DND-41 (cell line): ENCODE measurements at regions not wholly inside any gene's neighbourhood (a gene's known extent, or its start where the extent isn't known, plus 50 kb on each side); places are given as distances from the start of the nearest gene placed in this dataset.

ENCODE experiments used
- ATAC-seq: fragments of 200-7000 bp; cut with Tn5 transposase; 3 replicates; pipeline ENCODE4 v1.9.1; 2021; ENCODE audit warnings: low read depth; ENCODE audit not compliant: insufficient read depth
- DNase-seq: peaks from one replicate; pipeline ENCODE4 v3.0.0-alpha.2; 2020
- H2AFZ ChIP-seq: 2 replicates; pipeline ENCODE4 v1.6.0; 2012; ENCODE audit warnings: low read depth, low read length
- H3K27ac ChIP-seq: 2 replicates; pipeline ENCODE4 v1.5.1; 2012; ENCODE audit warnings: low read length, inconsistent platforms
- H3K27me3 ChIP-seq: fragments of 200-600 bp; sonication (generic); 2 replicates; pipeline ENCODE4 v1.6.0; 2012; ENCODE audit warnings: low read length, mild to moderate bottlenecking, inconsistent platforms; ENCODE audit not compliant: insufficient read depth, poor library complexity
- H3K36me3 ChIP-seq: 2 replicates; pipeline ENCODE4 v1.5.1; 2012; ENCODE audit warnings: low read length, inconsistent platforms; ENCODE audit not compliant: insufficient read depth
- H3K4me1 ChIP-seq: 2 replicates; pipeline ENCODE4 v1.5.1; 2012; ENCODE audit warnings: mild to moderate bottlenecking, low read length; ENCODE audit not compliant: insufficient read depth
- H3K4me2 ChIP-seq: 2 replicates; pipeline ENCODE4 v1.6.0; 2012; ENCODE audit warnings: mild to moderate bottlenecking, moderate library complexity, low read length, inconsistent platforms; ENCODE audit not compliant: insufficient read depth
- H3K4me3 ChIP-seq, 2 experiments: fragments of 200-600 bp in 1 of 2; shearing (Covaris generic) in 1 of 2; 2 replicates each; pipeline ENCODE4 v1.5.1; 2012 to 2016; ENCODE audit warnings: inconsistent platforms in 2 of 2, low read length in 2 of 2, mild to moderate bottlenecking in 2 of 2, low read depth in 1 of 2, moderate library complexity in 1 of 2
- H3K79me2 ChIP-seq: 2 replicates; pipeline ENCODE4 v1.6.0; 2012; ENCODE audit warnings: low read length, inconsistent platforms; ENCODE audit not compliant: insufficient read depth
- H3K9ac ChIP-seq: 2 replicates; pipeline ENCODE4 v1.6.0; 2012; ENCODE audit warnings: low read depth, mild to moderate bottlenecking, inconsistent platforms, low read length, moderate library complexity
- H3K9me3 ChIP-seq: 2 replicates; pipeline ENCODE4 v1.5.1; 2012; ENCODE audit warnings: low read length, moderate library complexity, mild to moderate bottlenecking, inconsistent platforms; ENCODE audit not compliant: insufficient read depth, severe bottlenecking
- H4K20me1 ChIP-seq: 2 replicates; pipeline ENCODE4 v1.6.0; 2012; ENCODE audit warnings: low read length; ENCODE audit not compliant: insufficient read depth
- CTCF ChIP-seq: IDR thresholded peaks from 2 replicates; pipeline ENCODE4 v1.5.1; 2012; ENCODE audit warnings: borderline replicate concordance, low read length, moderate library complexity, mild to moderate bottlenecking; ENCODE audit not compliant: poor library complexity, severe bottlenecking; ENCODE audit errors: extremely low read depth
- EZH2 ChIP-seq: IDR thresholded peaks from 3 replicates; pipeline ENCODE4 v1.6.1; 2012; ENCODE audit warnings: borderline replicate concordance, low read depth, mild to moderate bottlenecking, moderate library complexity, low read length, inconsistent platforms; ENCODE audit not compliant: severe bottlenecking

- Histone ChIP-seq H3K9ac (no peak overlapping the region), H3K27me3 (no peaks in the 10 kb centered on the region), H3K4me3 (no peak overlapping the region), H3K79me2 (no peaks in the 10 kb centered on the region), H3K4me1 (no peaks in the 10 kb centered on the region), H2AFZ (no peak overlapping the region), H3K9me3 (no peaks in the 10 kb centered on the region), H4K20me1 (no peaks in the 10 kb centered on the region), H3K36me3 (no peaks in the 10 kb centered on the region), H3K27ac (no peak overlapping the region), H3K4me2 (no peak overlapping the region)
- DNase-seq (no peak), ATAC-seq (no peak)
- TF ChIP-seq EZH2 (no peak), CTCF (no peak)
Observed at GRCh38 chr2:71846669-71847291, 300.9 kb downstream of the CYP26B1 start.

GRCh38 chr2:71846072-71846471 is 301.6 kb downstream of the CYP26B1 start:
- no peaks in the 10 kb centered on the region for H3K27me3 ChIP-seq
- no peak overlapping the region for H3K4me2 ChIP-seq
- H2AFZ ChIP-seq: no peak overlapping the region
- no peaks in the 10 kb centered on the region for H3K9me3 ChIP-seq
- H3K4me3 ChIP-seq: no peak overlapping the region
- no peaks in the 10 kb centered on the region for H3K36me3 ChIP-seq
- no peak overlapping the region for H3K9ac ChIP-seq
- H4K20me1 ChIP-seq: no peaks in the 10 kb centered on the region
- no peak for DNase-seq
- no peak for ATAC-seq
- no peak overlapping the region for H3K27ac ChIP-seq
- TF ChIP-seq CTCF (no peak), EZH2 (no peak)
- no peaks in the 10 kb centered on the region for H3K79me2 ChIP-seq
- H3K4me1 ChIP-seq: no peaks in the 10 kb centered on the region

DNA sequence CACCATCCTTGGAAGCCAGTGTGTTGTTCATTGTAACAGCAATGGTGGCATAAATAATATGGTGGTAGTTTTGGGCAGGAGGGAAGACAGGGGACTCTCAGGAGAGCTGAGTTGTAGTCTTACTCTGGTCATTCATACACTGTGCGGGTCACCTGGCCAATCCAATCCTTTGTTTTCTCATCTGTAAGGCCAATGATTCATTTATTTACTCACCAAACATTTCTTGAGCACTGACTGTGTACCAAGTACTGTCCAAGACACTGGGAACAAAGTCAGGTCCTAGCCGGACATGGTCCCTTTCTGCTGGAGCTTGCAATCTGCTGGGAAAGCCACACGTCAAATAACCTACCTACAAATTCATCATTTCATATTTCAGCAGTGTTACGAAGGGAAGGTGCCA is 302.7 kb downstream of the CYP26B1 start:
- H3K4me2 ChIP-seq: no peak overlapping the region
- no peak overlapping the region for H3K27ac ChIP-seq
- no peak for ATAC-seq
- no peaks in the 10 kb centered on the region for H3K79me2 ChIP-seq
- no peak overlapping the region for H2AFZ ChIP-seq
- no peaks in the 10 kb centered on the region for H3K9me3 ChIP-seq
- no peaks in the 10 kb centered on the region for H3K36me3 ChIP-seq
- no peak overlapping the region for H3K4me3 ChIP-seq
- H3K9ac ChIP-seq: no peak overlapping the region
- no peaks in the 10 kb centered on the region for H4K20me1 ChIP-seq
- no peak for DNase-seq
- no peaks in the 10 kb centered on the region for H3K27me3 ChIP-seq
- H3K4me1 ChIP-seq: no peaks in the 10 kb centered on the region
- no peak for TF ChIP-seq EZH2
- no peak for TF ChIP-seq CTCF

GRCh38 chr2:71843391-71843850 is 304.2 kb downstream of the CYP26B1 start:
- no peak overlapping the region for H3K27ac ChIP-seq
- ATAC-seq: no peak
- TF ChIP-seq EZH2 (no peak), CTCF (no peak)
- no peaks in the 10 kb centered on the region for H3K27me3 ChIP-seq
- H3K4me1 ChIP-seq: no peaks in the 10 kb centered on the region
- no peaks in the 10 kb centered on the region for H3K9me3 ChIP-seq
- no peak overlapping the region for H3K4me2 ChIP-seq
- no peak overlapping the region for H2AFZ ChIP-seq
- H3K9ac ChIP-seq: no peak overlapping the region
- no peaks in the 10 kb centered on the region for H4K20me1 ChIP-seq
- no peak overlapping the region for H3K4me3 ChIP-seq
- H3K79me2 ChIP-seq: no peaks in the 10 kb centered on the region
- no peak for DNase-seq
- no peaks in the 10 kb centered on the region for H3K36me3 ChIP-seq
